ENCODE measurements at regions not wholly inside any gene's neighbourhood (a gene's known extent, or its start where the extent isn't known, plus 50 kb on each side); places are given as distances from the start of the nearest gene placed in this dataset.

- TF ChIP-seq CTCF (IDR thresholded peaks at IDR 0.05; ENCODE audit: poor library complexity) = no peak
- TF ChIP-seq EZH2phosphoT487 (IDR thresholded peaks at IDR 0.05; ENCODE audit: low read depth, severe bottlenecking, unreplicated experiment) = no peak
Observed at GRCh38 chr1:78833491-78833890, 173.0 kb downstream of the ADGRL4 start.

All from hepatocyte (in vitro differentiated cells).